DND-41 (cell line): ENCODE measurements at regions not wholly inside any gene's neighbourhood (a gene's known extent, or its start where the extent isn't known, plus 50 kb on each side); places are given as distances from the start of the nearest gene placed in this dataset.

ENCODE experiments used
- ATAC-seq: fragments of 200-7000 bp; cut with Tn5 transposase; 3 replicates; pipeline ENCODE4 v1.9.1; 2021; ENCODE audit warnings: low read depth; ENCODE audit not compliant: insufficient read depth
- DNase-seq: peaks from one replicate; pipeline ENCODE4 v3.0.0-alpha.2; 2020
- H2AFZ ChIP-seq: 2 replicates; pipeline ENCODE4 v1.6.0; 2012; ENCODE audit warnings: low read depth, low read length
- H3K27ac ChIP-seq: 2 replicates; pipeline ENCODE4 v1.5.1; 2012; ENCODE audit warnings: low read length, inconsistent platforms
- H3K27me3 ChIP-seq: fragments of 200-600 bp; sonication (generic); 2 replicates; pipeline ENCODE4 v1.6.0; 2012; ENCODE audit warnings: low read length, mild to moderate bottlenecking, inconsistent platforms; ENCODE audit not compliant: insufficient read depth, poor library complexity
- H3K36me3 ChIP-seq: 2 replicates; pipeline ENCODE4 v1.5.1; 2012; ENCODE audit warnings: low read length, inconsistent platforms; ENCODE audit not compliant: insufficient read depth
- H3K4me1 ChIP-seq: 2 replicates; pipeline ENCODE4 v1.5.1; 2012; ENCODE audit warnings: mild to moderate bottlenecking, low read length; ENCODE audit not compliant: insufficient read depth
- H3K4me2 ChIP-seq: 2 replicates; pipeline ENCODE4 v1.6.0; 2012; ENCODE audit warnings: mild to moderate bottlenecking, moderate library complexity, low read length, inconsistent platforms; ENCODE audit not compliant: insufficient read depth
- H3K4me3 ChIP-seq, 2 experiments: fragments of 200-600 bp in 1 of 2; shearing (Covaris generic) in 1 of 2; 2 replicates each; pipeline ENCODE4 v1.5.1; 2012 to 2016; ENCODE audit warnings: inconsistent platforms in 2 of 2, low read length in 2 of 2, mild to moderate bottlenecking in 2 of 2, low read depth in 1 of 2, moderate library complexity in 1 of 2
- H3K79me2 ChIP-seq: 2 replicates; pipeline ENCODE4 v1.6.0; 2012; ENCODE audit warnings: low read length, inconsistent platforms; ENCODE audit not compliant: insufficient read depth
- H3K9ac ChIP-seq: 2 replicates; pipeline ENCODE4 v1.6.0; 2012; ENCODE audit warnings: low read depth, mild to moderate bottlenecking, inconsistent platforms, low read length, moderate library complexity
- H3K9me3 ChIP-seq: 2 replicates; pipeline ENCODE4 v1.5.1; 2012; ENCODE audit warnings: low read length, moderate library complexity, mild to moderate bottlenecking, inconsistent platforms; ENCODE audit not compliant: insufficient read depth, severe bottlenecking
- H4K20me1 ChIP-seq: 2 replicates; pipeline ENCODE4 v1.6.0; 2012; ENCODE audit warnings: low read length; ENCODE audit not compliant: insufficient read depth
- EZH2 ChIP-seq: IDR thresholded peaks from 3 replicates; pipeline ENCODE4 v1.6.1; 2012; ENCODE audit warnings: borderline replicate concordance, low read depth, mild to moderate bottlenecking, moderate library complexity, low read length, inconsistent platforms; ENCODE audit not compliant: severe bottlenecking
- TF ChIP-seq, protein P1 (sequence below): IDR thresholded peaks from 2 replicates; pipeline ENCODE4 v1.5.1; 2012; ENCODE audit warnings: borderline replicate concordance, low read length, moderate library complexity, mild to moderate bottlenecking; ENCODE audit not compliant: poor library complexity, severe bottlenecking; ENCODE audit errors: extremely low read depth

DNA sequence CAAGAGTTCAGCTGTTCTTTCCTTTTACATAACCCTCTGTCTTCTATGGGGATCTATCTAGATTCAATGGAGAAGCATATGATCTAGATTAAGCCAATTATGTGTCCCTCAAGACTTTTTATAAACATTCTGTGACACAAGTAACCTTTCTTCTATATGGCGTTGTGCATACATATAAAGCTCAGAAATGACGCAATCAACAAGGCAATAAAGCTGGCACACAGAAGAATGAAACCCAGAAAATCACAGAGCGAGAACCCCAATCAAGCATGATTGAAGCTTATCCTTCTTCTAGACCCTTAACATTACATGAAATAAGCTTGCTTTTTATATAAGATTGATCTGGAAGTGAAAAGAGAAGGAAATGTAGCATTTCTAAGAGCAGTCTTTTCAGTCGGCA lies 178.9 kb downstream of the DMRTA1 start:
- Histone ChIP-seq H3K27ac (no peak overlapping the region), H4K20me1 (no peaks in the 10 kb centered on the region), H3K4me2 (no peak overlapping the region), H3K9me3 (no peaks in the 10 kb centered on the region), H3K4me3 (no peak overlapping the region), H3K4me1 (no peaks in the 10 kb centered on the region), H3K9ac (no peak overlapping the region), H2AFZ (no peak overlapping the region), H3K27me3 (no peaks in the 10 kb centered on the region), H3K36me3 (no peaks in the 10 kb centered on the region), H3K79me2 (no peaks in the 10 kb centered on the region)
- DNase-seq = no peak
- TF ChIP-seq, protein P1, sequence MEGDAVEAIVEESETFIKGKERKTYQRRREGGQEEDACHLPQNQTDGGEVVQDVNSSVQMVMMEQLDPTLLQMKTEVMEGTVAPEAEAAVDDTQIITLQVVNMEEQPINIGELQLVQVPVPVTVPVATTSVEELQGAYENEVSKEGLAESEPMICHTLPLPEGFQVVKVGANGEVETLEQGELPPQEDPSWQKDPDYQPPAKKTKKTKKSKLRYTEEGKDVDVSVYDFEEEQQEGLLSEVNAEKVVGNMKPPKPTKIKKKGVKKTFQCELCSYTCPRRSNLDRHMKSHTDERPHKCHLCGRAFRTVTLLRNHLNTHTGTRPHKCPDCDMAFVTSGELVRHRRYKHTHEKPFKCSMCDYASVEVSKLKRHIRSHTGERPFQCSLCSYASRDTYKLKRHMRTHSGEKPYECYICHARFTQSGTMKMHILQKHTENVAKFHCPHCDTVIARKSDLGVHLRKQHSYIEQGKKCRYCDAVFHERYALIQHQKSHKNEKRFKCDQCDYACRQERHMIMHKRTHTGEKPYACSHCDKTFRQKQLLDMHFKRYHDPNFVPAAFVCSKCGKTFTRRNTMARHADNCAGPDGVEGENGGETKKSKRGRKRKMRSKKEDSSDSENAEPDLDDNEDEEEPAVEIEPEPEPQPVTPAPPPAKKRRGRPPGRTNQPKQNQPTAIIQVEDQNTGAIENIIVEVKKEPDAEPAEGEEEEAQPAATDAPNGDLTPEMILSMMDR = no peak
- TF ChIP-seq EZH2 = no peak
- ATAC-seq = no peak

DNA sequence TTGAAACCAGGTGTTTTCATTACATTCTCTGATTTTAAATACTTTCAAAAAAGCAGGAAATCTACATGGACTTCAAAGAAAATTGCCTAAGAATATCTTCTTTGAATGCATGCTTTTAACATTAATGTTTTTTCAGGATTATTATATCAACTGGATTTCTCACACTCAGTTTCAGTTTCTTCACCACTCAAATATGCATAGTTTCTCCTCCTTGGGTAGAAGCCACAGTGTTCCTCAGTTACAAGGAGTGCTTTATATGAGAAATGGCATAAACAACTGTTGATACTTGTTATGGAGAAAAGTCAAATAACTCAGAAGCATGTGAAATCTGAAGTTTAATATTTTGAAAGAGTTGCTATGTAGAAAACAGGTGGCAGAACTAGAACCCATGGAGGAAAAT lies 196.9 kb downstream of the DMRTA1 start:
- H3K9ac ChIP-seq = no peak overlapping the region
- no peaks in the 10 kb centered on the region for H3K4me1 ChIP-seq
- H3K27me3 ChIP-seq = no peaks in the 10 kb centered on the region
- TF ChIP-seq, protein P1 = no peak
- TF ChIP-seq EZH2 = no peak
- DNase-seq = no peak
- H3K4me2 ChIP-seq = no peak overlapping the region
- H3K27ac ChIP-seq = no peak overlapping the region
- H3K4me3 ChIP-seq = no peak overlapping the region
- no peak for ATAC-seq
- no peaks in the 10 kb centered on the region for H3K36me3 ChIP-seq
- H3K9me3 ChIP-seq = no peaks in the 10 kb centered on the region
- no peaks in the 10 kb centered on the region for H4K20me1 ChIP-seq
- no peak overlapping the region for H2AFZ ChIP-seq
- H3K79me2 ChIP-seq = no peaks in the 10 kb centered on the region

DNA sequence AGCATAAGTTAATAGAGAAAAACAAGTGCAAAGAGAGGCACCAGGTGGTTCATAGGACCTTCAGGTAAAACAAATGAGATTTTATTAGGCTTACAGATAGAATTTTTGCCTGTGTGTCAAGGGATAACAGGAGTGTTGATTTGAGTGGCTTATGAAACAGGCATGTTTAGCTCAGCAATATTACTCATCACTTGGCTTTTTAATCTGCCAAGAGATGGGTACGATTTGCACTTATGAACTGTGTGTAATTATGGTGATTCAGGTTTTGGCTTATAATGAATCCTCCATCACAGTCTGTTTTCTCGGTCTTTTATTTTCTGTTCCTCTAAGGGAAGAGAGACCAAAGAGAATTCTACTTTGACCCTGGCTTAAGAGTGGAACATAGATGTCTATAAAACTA lies 199.3 kb downstream of the DMRTA1 start:
- no peaks in the 10 kb centered on the region for H4K20me1 ChIP-seq
- no peaks in the 10 kb centered on the region for H3K79me2 ChIP-seq
- H3K4me3 ChIP-seq = no peak overlapping the region
- no peak overlapping the region for H3K9ac ChIP-seq
- no peak for TF ChIP-seq EZH2
- TF ChIP-seq, protein P1 = no peak
- no peaks in the 10 kb centered on the region for H3K4me1 ChIP-seq
- H3K36me3 ChIP-seq = no peaks in the 10 kb centered on the region
- H2AFZ ChIP-seq = no peak overlapping the region
- no peak overlapping the region for H3K4me2 ChIP-seq
- no peak overlapping the region for H3K27ac ChIP-seq
- H3K27me3 ChIP-seq = no peaks in the 10 kb centered on the region
- ATAC-seq (no peak), DNase-seq (no peak)
- H3K9me3 ChIP-seq = no peaks in the 10 kb centered on the region

DNA sequence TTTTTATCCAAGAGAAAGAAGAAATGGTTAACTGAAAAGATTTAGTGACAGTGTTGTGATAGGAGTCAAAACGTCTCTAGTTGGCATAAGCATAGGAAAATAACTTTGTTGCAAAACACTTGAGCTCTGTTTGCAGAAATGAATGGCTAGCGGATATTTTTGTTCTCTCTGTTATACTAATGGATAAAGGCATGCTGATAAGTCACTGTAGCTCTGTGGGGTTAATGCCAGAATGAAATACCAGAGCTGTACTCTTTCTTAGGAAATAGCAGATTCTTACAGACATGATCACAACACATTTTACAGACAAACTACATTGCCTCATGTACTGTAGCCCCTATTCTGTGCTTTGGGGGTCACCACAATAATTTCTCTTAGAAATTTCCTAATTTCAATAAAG lies 202.8 kb downstream of the DMRTA1 start:
- H3K9me3 ChIP-seq = no peaks in the 10 kb centered on the region
- H3K4me2 ChIP-seq = no peak overlapping the region
- no peak overlapping the region for H3K9ac ChIP-seq
- no peaks in the 10 kb centered on the region for H4K20me1 ChIP-seq
- no peak overlapping the region for H2AFZ ChIP-seq
- no peaks in the 10 kb centered on the region for H3K27me3 ChIP-seq
- no peak overlapping the region for H3K4me3 ChIP-seq
- TF ChIP-seq, protein P1 = no peak
- no peak for TF ChIP-seq EZH2
- H3K27ac ChIP-seq = no peak overlapping the region
- H3K79me2 ChIP-seq = no peaks in the 10 kb centered on the region
- no peaks in the 10 kb centered on the region for H3K36me3 ChIP-seq
- ATAC-seq (no peak), DNase-seq (no peak)
- no peaks in the 10 kb centered on the region for H3K4me1 ChIP-seq
